HL-60 (cell line): ENCODE measurements at regions not wholly inside any gene's neighbourhood (a gene's known extent, or its start where the extent isn't known, plus 50 kb on each side); places are given as distances from the start of the nearest gene placed in this dataset.

Experiments used
- POLR2AphosphoS5 ChIP-seq: IDR thresholded peaks from 2 replicates; pipeline ENCODE4 v1.6.1; 2012; ENCODE audit warnings: low read depth
- SPI1 ChIP-seq: IDR thresholded peaks from 2 replicates; pipeline ENCODE4 v1.6.1; 2012; ENCODE audit warnings: low read depth, mild to moderate bottlenecking, borderline replicate concordance
- TF ChIP-seq, protein P1 (sequence below): IDR thresholded peaks from one replicate; pipeline ENCODE4 v1.5.1; 2011; ENCODE audit warnings: low read length, control low read depth, inconsistent platforms; ENCODE audit not compliant: insufficient read depth

DNA sequence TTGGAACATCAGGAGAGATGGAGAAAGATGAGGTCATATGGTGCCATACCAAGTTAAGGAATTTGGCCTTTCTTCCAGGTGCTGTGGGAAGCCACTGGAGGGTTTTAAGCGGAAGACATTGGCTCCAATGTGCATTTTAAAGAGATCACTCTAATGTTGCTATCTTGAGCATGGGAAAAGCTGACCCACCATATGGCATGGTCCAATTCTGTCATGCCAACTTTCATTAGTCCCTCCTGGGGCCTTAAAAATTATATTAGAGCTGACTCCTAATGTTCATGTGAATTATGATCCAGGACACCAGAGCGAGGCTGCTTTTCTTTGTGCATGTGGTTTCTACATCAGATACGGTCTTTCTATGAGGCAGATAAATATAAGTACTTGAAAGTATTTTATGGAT is 335.0 kb upstream of the TSHZ2 start:
- TF ChIP-seq, protein P1, sequence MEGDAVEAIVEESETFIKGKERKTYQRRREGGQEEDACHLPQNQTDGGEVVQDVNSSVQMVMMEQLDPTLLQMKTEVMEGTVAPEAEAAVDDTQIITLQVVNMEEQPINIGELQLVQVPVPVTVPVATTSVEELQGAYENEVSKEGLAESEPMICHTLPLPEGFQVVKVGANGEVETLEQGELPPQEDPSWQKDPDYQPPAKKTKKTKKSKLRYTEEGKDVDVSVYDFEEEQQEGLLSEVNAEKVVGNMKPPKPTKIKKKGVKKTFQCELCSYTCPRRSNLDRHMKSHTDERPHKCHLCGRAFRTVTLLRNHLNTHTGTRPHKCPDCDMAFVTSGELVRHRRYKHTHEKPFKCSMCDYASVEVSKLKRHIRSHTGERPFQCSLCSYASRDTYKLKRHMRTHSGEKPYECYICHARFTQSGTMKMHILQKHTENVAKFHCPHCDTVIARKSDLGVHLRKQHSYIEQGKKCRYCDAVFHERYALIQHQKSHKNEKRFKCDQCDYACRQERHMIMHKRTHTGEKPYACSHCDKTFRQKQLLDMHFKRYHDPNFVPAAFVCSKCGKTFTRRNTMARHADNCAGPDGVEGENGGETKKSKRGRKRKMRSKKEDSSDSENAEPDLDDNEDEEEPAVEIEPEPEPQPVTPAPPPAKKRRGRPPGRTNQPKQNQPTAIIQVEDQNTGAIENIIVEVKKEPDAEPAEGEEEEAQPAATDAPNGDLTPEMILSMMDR, result no peak
- TF ChIP-seq POLR2AphosphoS5 (no peak), SPI1 (no peak)
